Activated CD4-positive, CD25-positive, alpha-beta regulatory T cell treated with anti-CD3 and anti-CD28 coated beads, Interleukin-2, amount 50 U/mL, for 16 hours (primary cell): ENCODE measurements at regions not wholly inside any gene's neighbourhood (a gene's known extent, or its start where the extent isn't known, plus 50 kb on each side); places are given as distances from the start of the nearest gene placed in this dataset.

ENCODE experiments used
- DNase-seq: peaks from one replicate; pipeline ENCODE4 v3.0.0-alpha.2; 2020; ENCODE audit warnings: low read depth, low spot score

- DNase-seq, result no peak
Measured at GRCh38 chr10:111347386-111348013, 270.7 kb downstream of the ADRA2A start.

- no peak for DNase-seq
Measured at GRCh38 chr10:111348076-111348475, 271.2 kb downstream of the ADRA2A start.

GRCh38 chr10:111354859-111355258 lies 278.0 kb downstream of the ADRA2A start:
- no peak for DNase-seq

GRCh38 chr10:111356571-111356970 lies 279.7 kb downstream of the ADRA2A start:
- DNase-seq, result no peak

- no peak for DNase-seq
Measured at GRCh38 chr10:111357859-111358258, 281.0 kb downstream of the ADRA2A start.

GRCh38 chr10:111360260-111360925 lies 283.6 kb downstream of the ADRA2A start:
- DNase-seq, result no peak

- DNase-seq, result no peak
Measured at GRCh38 chr10:111367531-111367930, 290.7 kb downstream of the ADRA2A start.

GRCh38 chr10:111370101-111370500 lies 293.3 kb downstream of the ADRA2A start:
- DNase-seq, result no peak

GRCh38 chr10:111373696-111374095 lies 296.9 kb downstream of the ADRA2A start:
- DNase-seq, result no peak

- DNase-seq, result no peak
Measured at GRCh38 chr10:111379534-111380187, 302.8 kb downstream of the ADRA2A start.

- no peak for DNase-seq
Measured at GRCh38 chr10:111384556-111384955, 307.7 kb downstream of the ADRA2A start.

GRCh38 chr10:111390813-111391563 lies 314.2 kb downstream of the ADRA2A start:
- DNase-seq, result no peak

GRCh38 chr10:111392159-111392558 lies 315.3 kb downstream of the ADRA2A start:
- DNase-seq, result no peak

- no peak for DNase-seq
Measured at GRCh38 chr10:111392910-111393309, 316.1 kb downstream of the ADRA2A start.

- DNase-seq, result no peak
Measured at GRCh38 chr10:111410740-111411139, 333.9 kb downstream of the ADRA2A start.

GRCh38 chr10:111425459-111425858 lies 348.6 kb downstream of the ADRA2A start:
- no peak for DNase-seq

- DNase-seq, result no peak
Measured at GRCh38 chr10:111429288-111430028, 352.6 kb downstream of the ADRA2A start.

GRCh38 chr10:111430070-111430469 lies 353.2 kb downstream of the ADRA2A start:
- DNase-seq, result no peak

- no peak for DNase-seq
Measured at GRCh38 chr10:111432588-111432987, 355.8 kb downstream of the ADRA2A start.

GRCh38 chr10:111435871-111436270 lies 359.0 kb downstream of the ADRA2A start:
- no peak for DNase-seq

- DNase-seq, result no peak
Measured at GRCh38 chr10:111439034-111439842, 362.4 kb downstream of the ADRA2A start.
